K562 (cell line): ENCODE measurements at regions not wholly inside any gene's neighbourhood (a gene's known extent, or its start where the extent isn't known, plus 50 kb on each side); places are given as distances from the start of the nearest gene placed in this dataset.

ENCODE experiments used
- CHD4 ChIP-seq: fragments of 200-600 bp; sonication (generic); IDR thresholded peaks from 3 replicates; pipeline ENCODE4 v1.6.1; 2012; ENCODE audit warnings: low read depth, mild to moderate bottlenecking, mixed read lengths, low read length, inconsistent platforms; ENCODE audit not compliant: insufficient read depth, insufficient replicate concordance, poor library complexity, severe bottlenecking
- POLR2AphosphoS5 ChIP-seq: IDR thresholded peaks from 2 replicates; pipeline ENCODE4 v1.6.1; 2011; ENCODE audit warnings: mild to moderate bottlenecking, low read depth, low read length, moderate library complexity; ENCODE audit not compliant: control insufficient read depth, insufficient read depth
- ZBTB49 ChIP-seq: sonication (generic); formaldehyde crosslinking; IDR thresholded peaks from 2 replicates; pipeline ENCODE4 v1.8.0; 2022; ENCODE audit warnings: missing genetic modification reagents, mild to moderate bottlenecking, borderline replicate concordance

- no peak for TF ChIP-seq CHD4
- TF ChIP-seq ZBTB49 (CRISPR knock-in tag), result no peak
- TF ChIP-seq POLR2AphosphoS5, result no peak
These were observed 357.5 kb upstream of the SHH start for GRCh38 chr7:156169474-156170370.
